Stimulated activated CD4-positive, alpha-beta T cell treated with anti-CD3 and anti-CD28 coated beads, Interleukin-15, amount 100 ng/mL, for 48 hours (primary cell): ENCODE measurements at regions not wholly inside any gene's neighbourhood (a gene's known extent, or its start where the extent isn't known, plus 50 kb on each side); places are given as distances from the start of the nearest gene placed in this dataset.
"Not testable (repeated sequence)": the region's sequence is repeated elsewhere in the genome, so short reads cannot be mapped to it uniquely, and the experiment has no call there.

Experiments used
- DNase-seq, 2 donors: peaks; one replicate each; pipeline ENCODE4 v3.0.0-alpha.2; 2020; ENCODE audit warnings: low read depth in 2 of 2

- no peak for DNase-seq
These were observed 224.7 kb downstream of the CAAP1 start for GRCh38 chr9:26667882-26668281.

GRCh38 chr9:26665666-26666065 is 226.9 kb downstream of the CAAP1 start:
- no peak for DNase-seq

GRCh38 chr9:26664087-26664773 is 228.4 kb downstream of the CAAP1 start:
- not testable (repeated sequence) for DNase-seq

- no peak for DNase-seq
These were observed 230.1 kb downstream of the CAAP1 start for GRCh38 chr9:26662476-26662875.

- no peak for DNase-seq
These were observed 234.1 kb downstream of the CAAP1 start for GRCh38 chr9:26658476-26658875.

- no peak for DNase-seq
These were observed 234.6 kb downstream of the CAAP1 start for GRCh38 chr9:26657958-26658357.

- no peak for DNase-seq
These were observed 236.4 kb downstream of the CAAP1 start for GRCh38 chr9:26656003-26656870.

GRCh38 chr9:26655166-26655565 is 237.4 kb downstream of the CAAP1 start:
- DNase-seq = no peak

GRCh38 chr9:26650325-26650724 is 242.3 kb downstream of the CAAP1 start:
- no peak for DNase-seq

GRCh38 chr9:26643826-26644225 is 248.8 kb downstream of the CAAP1 start:
- DNase-seq = no peak

GRCh38 chr9:26639761-26640160 is 252.8 kb downstream of the CAAP1 start:
- no peak for DNase-seq

- no peak for DNase-seq
These were observed 255.5 kb downstream of the CAAP1 start for GRCh38 chr9:26637101-26637500.

GRCh38 chr9:26613851-26614350 is 278.7 kb downstream of the CAAP1 start:
- DNase-seq = not testable (repeated sequence)

- DNase-seq = no peak
These were observed 280.4 kb downstream of the CAAP1 start for GRCh38 chr9:26612211-26612610.

- no peak for DNase-seq
These were observed 285.8 kb downstream of the CAAP1 start for GRCh38 chr9:26606756-26607155.

GRCh38 chr9:26605367-26605766 is 287.2 kb downstream of the CAAP1 start:
- no peak for DNase-seq

GRCh38 chr9:26604076-26604662 is 288.4 kb downstream of the CAAP1 start:
- DNase-seq = no peak

GRCh38 chr9:26603617-26604016 is 289.0 kb downstream of the CAAP1 start:
- DNase-seq = no peak

- DNase-seq = no peak
These were observed 295.0 kb downstream of the CAAP1 start for GRCh38 chr9:26597542-26598149.

- DNase-seq = no peak
These were observed 313.5 kb downstream of the CAAP1 start for GRCh38 chr9:26579056-26579455.

GRCh38 chr9:26574898-26575440 is 317.6 kb downstream of the CAAP1 start:
- DNase-seq = no peak

GRCh38 chr9:26574256-26574655 is 318.3 kb downstream of the CAAP1 start:
- no peak for DNase-seq
